Loucy (cell line): ENCODE measurements at regions not wholly inside any gene's neighbourhood (a gene's known extent, or its start where the extent isn't known, plus 50 kb on each side); places are given as distances from the start of the nearest gene placed in this dataset.

Experiments used
- H2AFZ ChIP-seq: fragments of 200-600 bp; sonication (generic); 2 replicates; pipeline ENCODE4 v1.6.0; 2016; ENCODE audit warnings: antibody characterized with exemption, mild to moderate bottlenecking, low read length, moderate library complexity
- H3F3A ChIP-seq: fragments of 200-600 bp; 2 replicates; pipeline ENCODE4 v1.6.0; 2016; ENCODE audit warnings: antibody characterized with exemption, low read depth, mild to moderate bottlenecking
- H3K27me3 ChIP-seq: fragments of 200-600 bp; sonication (generic); 2 replicates; pipeline ENCODE4 v1.6.1; 2014; ENCODE audit warnings: low read length, mild to moderate bottlenecking; ENCODE audit not compliant: insufficient read depth, poor library complexity, severe bottlenecking
- H3K36me3 ChIP-seq: fragments of 200-600 bp; sonication (generic); 2 replicates; pipeline ENCODE4 v1.6.1; 2016; ENCODE audit warnings: low read length; ENCODE audit not compliant: insufficient read depth
- H3K4me1 ChIP-seq: fragments of 200-600 bp; sonication (generic); 2 replicates; pipeline ENCODE4 v1.5.1; 2014; ENCODE audit warnings: low read length, mild to moderate bottlenecking; ENCODE audit not compliant: insufficient read depth, poor library complexity, severe bottlenecking
- H3K4me2 ChIP-seq: fragments of 200-600 bp; sonication (generic); 2 replicates; pipeline ENCODE4 v1.6.0; 2014; ENCODE audit warnings: antibody characterized with exemption, low read length, low read depth, mild to moderate bottlenecking; ENCODE audit not compliant: poor library complexity, severe bottlenecking
- H3K4me3 ChIP-seq: fragments of 200-600 bp; sonication (generic); 2 replicates; pipeline ENCODE4 v1.5.1; 2014; ENCODE audit warnings: low read length, mild to moderate bottlenecking, mixed read lengths; ENCODE audit not compliant: poor library complexity, severe bottlenecking
- H3K79me2 ChIP-seq: fragments of 200-600 bp; sonication (generic); 2 replicates; pipeline ENCODE4 v1.6.1; 2014; ENCODE audit warnings: low read length; ENCODE audit not compliant: insufficient read depth
- H3K9ac ChIP-seq: fragments of 200-600 bp; sonication (generic); 2 replicates; pipeline ENCODE4 v1.6.0; 2014; ENCODE audit warnings: mild to moderate bottlenecking, low read depth, low read length, moderate library complexity; ENCODE audit not compliant: poor library complexity, severe bottlenecking
- H3K9me2 ChIP-seq: fragments of 200-600 bp; sonication (generic); replicated peaks from 2 replicates; pipeline ENCODE4 v1.6.1; 2016; ENCODE audit warnings: low read depth, low read length, mixed read lengths
- H3K9me3 ChIP-seq: fragments of 200-600 bp; sonication (generic); 2 replicates; pipeline ENCODE4 v1.6.1; 2014; ENCODE audit warnings: mild to moderate bottlenecking, antibody characterized with exemption, low read length, low read depth; ENCODE audit not compliant: insufficient read depth
- H4K20me1 ChIP-seq: fragments of 200-600 bp; sonication (generic); 2 replicates; pipeline ENCODE4 v1.6.0; 2014; ENCODE audit warnings: antibody characterized with exemption, low read length, mild to moderate bottlenecking; ENCODE audit not compliant: insufficient read depth, poor library complexity, severe bottlenecking
- EZH2phosphoT487 ChIP-seq: fragments of 200-600 bp; IDR thresholded peaks from 2 replicates; pipeline ENCODE4 v1.6.1; 2018; ENCODE audit warnings: antibody characterized with exemption, mild to moderate bottlenecking, moderate library complexity, borderline replicate concordance
- TF ChIP-seq, protein P1 (sequence below): fragments of 200-600 bp; sonication (generic); conservative IDR thresholded peaks from 2 replicates; pipeline ENCODE4 v1.5.1; 2014; ENCODE audit warnings: mild to moderate bottlenecking, antibody characterized with exemption, low read length

DNA sequence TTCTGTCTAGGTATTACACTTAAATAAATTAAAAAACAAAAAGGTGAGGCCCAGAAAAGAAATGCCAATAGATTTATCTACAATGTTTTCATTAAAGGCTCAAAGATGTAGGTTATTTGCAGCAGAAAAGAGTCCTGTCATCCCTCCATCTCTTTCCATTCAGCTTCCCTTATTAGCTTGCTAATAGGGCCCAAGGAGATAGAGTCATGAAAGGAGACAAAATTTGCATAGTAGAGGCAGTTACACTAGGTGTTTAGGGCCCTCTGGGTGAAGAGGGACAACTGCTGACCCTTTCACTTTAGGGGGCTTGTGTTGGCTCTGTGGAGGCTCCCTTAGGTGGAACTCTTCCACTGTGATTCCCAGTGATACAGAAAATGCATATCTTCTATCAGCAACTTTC is 58.4 kb upstream of the TACR3 start:
- Histone ChIP-seq H3K27me3 (no peaks in the 10 kb centered on the region), H3K9me3 (no peaks in the 10 kb centered on the region), H4K20me1 (no peaks in the 10 kb centered on the region), H3K4me1 (peaks cover 12% of the 10 kb centered on the region), H3K4me3 (no peak overlapping the region), H3K9me2 (no peaks in the 10 kb centered on the region), H2AFZ (no peak overlapping the region), H3K36me3 (no peaks in the 10 kb centered on the region), H3K79me2 (no peaks in the 10 kb centered on the region), H3K9ac (no peak overlapping the region), H3F3A (no peaks in the 10 kb centered on the region), H3K4me2 (no peak overlapping the region)
- no peak for TF ChIP-seq EZH2phosphoT487
- TF ChIP-seq, protein P1, sequence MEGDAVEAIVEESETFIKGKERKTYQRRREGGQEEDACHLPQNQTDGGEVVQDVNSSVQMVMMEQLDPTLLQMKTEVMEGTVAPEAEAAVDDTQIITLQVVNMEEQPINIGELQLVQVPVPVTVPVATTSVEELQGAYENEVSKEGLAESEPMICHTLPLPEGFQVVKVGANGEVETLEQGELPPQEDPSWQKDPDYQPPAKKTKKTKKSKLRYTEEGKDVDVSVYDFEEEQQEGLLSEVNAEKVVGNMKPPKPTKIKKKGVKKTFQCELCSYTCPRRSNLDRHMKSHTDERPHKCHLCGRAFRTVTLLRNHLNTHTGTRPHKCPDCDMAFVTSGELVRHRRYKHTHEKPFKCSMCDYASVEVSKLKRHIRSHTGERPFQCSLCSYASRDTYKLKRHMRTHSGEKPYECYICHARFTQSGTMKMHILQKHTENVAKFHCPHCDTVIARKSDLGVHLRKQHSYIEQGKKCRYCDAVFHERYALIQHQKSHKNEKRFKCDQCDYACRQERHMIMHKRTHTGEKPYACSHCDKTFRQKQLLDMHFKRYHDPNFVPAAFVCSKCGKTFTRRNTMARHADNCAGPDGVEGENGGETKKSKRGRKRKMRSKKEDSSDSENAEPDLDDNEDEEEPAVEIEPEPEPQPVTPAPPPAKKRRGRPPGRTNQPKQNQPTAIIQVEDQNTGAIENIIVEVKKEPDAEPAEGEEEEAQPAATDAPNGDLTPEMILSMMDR: no peak

DNA sequence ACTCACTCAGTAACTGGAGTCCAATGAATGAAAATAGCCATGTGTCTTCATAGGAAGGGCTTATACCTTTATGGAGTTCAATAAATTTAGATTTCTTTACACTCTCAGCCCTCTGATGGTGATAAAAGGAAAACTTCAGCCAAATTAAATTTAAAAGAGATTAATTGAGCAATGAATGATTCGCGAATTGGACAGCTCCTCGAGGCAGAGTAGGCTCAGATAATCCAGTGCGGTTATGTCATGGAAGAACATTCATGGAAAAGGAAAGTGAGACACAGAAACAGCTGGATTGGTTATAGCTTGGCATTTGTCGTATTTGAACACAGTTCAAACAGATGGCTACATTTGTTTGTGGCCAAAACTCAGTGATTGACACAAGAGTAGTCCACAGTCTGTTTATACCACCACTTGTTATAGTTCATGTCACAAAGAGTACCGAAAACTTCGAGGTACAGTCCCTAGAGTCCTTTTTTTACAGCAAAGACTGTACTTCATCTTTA is 54.6 kb upstream of the TACR3 start:
- H3K27me3 ChIP-seq: no peaks in the 10 kb centered on the region
- H3K36me3 ChIP-seq: no peaks in the 10 kb centered on the region
- no peaks in the 10 kb centered on the region for H3K4me1 ChIP-seq
- H2AFZ ChIP-seq: no peak overlapping the region
- H3K9ac ChIP-seq: no peak overlapping the region
- H3F3A ChIP-seq: no peaks in the 10 kb centered on the region
- no peak overlapping the region for H3K4me3 ChIP-seq
- no peaks in the 10 kb centered on the region for H3K9me3 ChIP-seq
- H4K20me1 ChIP-seq: no peaks in the 10 kb centered on the region
- H3K4me2 ChIP-seq: no peak overlapping the region
- H3K79me2 ChIP-seq: no peaks in the 10 kb centered on the region
- TF ChIP-seq, protein P1: no peak
- no peak for TF ChIP-seq EZH2phosphoT487
- no peaks in the 10 kb centered on the region for H3K9me2 ChIP-seq

- Histone ChIP-seq H3K9ac (no peak overlapping the region), H3K27me3 (no peaks in the 10 kb centered on the region), H3K9me3 (no peaks in the 10 kb centered on the region), H3K9me2 (no peaks in the 10 kb centered on the region), H3K79me2 (no peaks in the 10 kb centered on the region), H2AFZ (no peak overlapping the region), H3K4me3 (no peak overlapping the region), H3F3A (no peaks in the 10 kb centered on the region), H4K20me1 (no peaks in the 10 kb centered on the region), H3K4me2 (no peak overlapping the region), H3K4me1 (no peaks in the 10 kb centered on the region), H3K36me3 (no peaks in the 10 kb centered on the region)
- TF ChIP-seq EZH2phosphoT487: no peak
- TF ChIP-seq, protein P1: no peak
Measured at GRCh38 chr4:103773691-103774231, 54.0 kb upstream of the TACR3 start.
